HS-27A (cell line): ENCODE measurements at regions not wholly inside any gene's neighbourhood (a gene's known extent, or its start where the extent isn't known, plus 50 kb on each side); places are given as distances from the start of the nearest gene placed in this dataset.

Experiments
- DNase-seq: peaks from one replicate; pipeline ENCODE4 v3.0.0-alpha.2; 2012; ENCODE audit warnings: low read depth, missing footprints

DNA sequence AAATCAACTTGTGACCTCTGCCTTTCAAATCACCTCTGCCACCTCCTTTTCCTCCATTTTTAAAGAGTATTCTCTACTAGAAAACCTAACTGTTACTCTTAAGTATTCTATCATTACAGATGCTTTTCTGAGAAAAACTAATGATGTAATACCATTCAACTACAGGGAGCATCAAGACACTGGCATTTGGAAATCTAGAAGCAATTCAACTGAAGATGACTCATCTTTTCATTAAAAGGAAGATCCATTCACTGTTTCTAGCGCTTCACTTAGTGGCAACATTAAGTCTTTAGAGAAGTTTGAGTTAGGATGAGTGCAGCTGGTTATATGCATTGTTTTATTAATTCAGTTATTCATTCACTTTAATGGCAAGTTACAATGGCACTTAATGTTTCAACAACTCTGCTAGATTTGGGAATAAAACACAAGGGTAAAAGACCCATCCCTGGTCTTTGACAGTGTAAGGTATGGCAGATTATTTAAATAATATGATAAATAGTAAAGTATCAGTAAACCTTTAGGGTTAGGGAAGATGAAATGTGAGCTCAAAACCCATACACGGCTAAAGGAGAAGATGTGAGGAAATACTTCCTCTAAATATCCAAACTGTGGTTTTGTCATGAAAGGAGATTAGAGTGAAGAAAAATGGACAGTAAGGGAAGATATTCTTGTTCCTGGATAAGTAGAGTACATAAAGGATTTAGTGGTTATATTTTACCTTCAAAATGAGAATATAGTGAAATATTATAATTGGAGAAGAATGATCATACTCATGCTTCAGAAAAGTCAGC lies 61.7 kb downstream of the KCNJ2 start:
- no peak for DNase-seq

DNA sequence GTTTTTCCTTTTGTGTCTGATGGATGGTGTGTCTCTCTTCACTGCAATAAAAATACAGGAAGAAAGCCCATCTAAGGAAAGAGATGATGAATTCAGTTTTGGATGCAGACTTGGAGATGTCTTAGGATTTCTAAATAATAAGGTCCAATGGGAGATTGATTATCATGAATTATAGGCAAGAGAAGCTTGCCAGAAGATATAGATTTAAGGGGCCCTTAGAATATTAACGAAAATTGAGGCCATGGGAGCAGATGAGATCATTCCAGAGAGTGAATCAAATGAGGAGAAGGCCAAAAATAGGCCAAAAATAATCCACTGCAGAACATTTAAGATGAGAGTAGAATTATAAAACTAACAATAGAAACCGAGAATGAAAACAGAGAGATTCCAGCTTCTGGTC lies 63.1 kb downstream of the KCNJ2 start:
- DNase-seq = no peak

DNA sequence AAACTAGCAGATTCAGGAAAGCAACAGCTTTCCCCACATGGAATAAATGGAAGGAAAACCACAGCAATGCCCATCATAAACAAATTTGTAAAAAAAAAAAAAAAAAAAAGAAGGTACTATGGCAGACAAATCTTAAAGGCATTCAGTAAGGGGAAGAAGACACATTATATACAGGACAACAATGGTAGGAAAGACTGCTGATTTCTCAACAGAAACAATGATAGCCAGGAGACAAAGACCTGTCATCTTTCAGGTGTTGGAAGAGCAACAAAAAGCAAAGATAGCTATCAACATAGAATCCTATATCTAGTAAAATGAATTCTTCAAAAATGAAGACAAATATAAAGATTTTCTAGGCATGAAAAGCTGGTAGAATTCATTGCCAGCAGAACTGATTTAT lies 65.9 kb downstream of the KCNJ2 start:
- DNase-seq = no peak

DNA sequence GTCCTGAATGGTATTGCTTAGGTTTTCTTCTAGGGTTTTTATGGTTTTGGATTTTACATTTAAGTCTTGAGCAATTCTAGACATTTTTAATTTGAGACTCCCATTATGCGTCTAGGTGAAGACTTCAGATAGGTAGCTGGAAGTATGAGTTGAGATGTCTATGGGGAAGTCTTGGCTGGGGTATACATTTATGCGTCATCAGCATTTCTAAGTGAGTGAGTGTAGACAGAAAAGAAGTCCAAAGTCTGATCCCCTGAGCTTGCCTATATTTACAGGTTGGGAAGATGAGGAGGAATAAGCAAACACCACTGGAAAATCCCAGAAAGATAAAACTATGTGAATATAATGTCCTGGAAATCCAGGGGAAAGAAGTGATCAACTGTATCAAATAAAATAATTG lies 68.9 kb downstream of the KCNJ2 start:
- DNase-seq = no peak

GRCh38 chr17:70238646-70239045 lies 69.3 kb downstream of the KCNJ2 start:
- DNase-seq = no peak

DNA sequence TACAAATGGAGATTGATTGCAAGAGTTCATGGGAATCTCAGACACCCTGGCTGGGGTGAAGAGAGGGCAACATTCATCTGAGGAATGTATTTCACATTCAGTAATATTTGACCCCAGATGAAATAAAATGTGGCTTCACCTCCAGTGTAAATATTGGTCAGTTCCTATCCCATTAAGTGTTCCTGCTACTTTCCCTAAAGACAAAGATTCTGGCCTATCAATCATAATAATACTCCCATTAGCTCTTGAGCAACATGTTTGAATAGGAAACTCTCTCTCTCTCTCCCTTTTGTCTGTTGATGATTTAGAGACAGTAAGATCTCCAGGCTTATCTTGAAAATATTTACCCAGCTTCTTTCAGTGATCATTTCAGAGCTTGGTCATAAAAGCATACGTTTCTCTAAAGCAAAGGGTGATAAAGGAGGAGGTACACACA lies 70.1 kb downstream of the KCNJ2 start:
- no peak for DNase-seq

DNA sequence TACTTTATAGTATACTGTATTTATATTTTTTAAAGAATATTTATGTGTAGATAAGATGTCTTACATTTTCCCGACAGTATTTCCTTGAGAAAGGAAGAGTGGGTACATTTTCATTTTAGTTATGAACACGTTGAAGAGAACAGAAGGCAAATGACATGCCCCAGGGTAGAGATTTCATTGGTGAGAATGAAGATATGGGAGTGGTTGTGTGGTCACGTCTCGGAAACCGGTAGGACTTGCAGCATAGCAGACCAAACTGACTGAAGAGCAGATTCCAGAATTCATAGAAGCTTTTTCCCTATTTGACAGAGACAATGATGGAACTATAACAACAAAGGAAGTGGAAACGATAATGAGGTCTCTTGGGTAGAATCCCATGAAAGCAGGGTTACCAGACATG lies 71.7 kb downstream of the KCNJ2 start:
- no peak for DNase-seq

DNA sequence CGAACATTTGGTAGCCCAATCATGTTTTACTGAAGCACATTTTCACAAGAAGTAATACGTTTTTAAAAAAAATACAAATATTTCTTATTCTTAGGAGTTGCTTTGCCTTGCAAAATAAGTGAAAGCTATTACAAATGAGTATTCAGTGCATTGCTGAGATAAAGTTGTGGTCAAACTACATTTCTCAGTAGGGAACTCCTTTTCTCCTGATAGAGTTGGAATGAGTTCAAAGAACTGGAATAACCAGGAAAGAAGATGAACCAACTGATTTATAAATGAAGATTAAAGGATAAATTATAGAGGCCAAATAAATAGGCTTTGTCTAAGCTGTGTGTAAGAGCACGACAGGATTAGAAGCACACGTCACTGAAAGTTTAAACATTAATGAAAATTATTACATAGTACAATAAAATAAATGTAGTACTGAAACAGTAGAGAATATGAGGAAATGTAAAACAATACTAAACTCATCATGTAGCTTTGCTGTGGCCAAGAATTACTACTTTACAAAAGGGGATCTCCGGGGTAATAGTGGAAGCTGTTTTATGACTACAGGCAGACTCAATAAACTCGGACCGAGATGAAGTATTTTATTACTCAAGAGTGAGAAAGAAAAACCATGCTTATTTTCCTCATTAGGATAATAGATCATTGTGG lies 73.6 kb downstream of the KCNJ2 start:
- no peak for DNase-seq

DNA sequence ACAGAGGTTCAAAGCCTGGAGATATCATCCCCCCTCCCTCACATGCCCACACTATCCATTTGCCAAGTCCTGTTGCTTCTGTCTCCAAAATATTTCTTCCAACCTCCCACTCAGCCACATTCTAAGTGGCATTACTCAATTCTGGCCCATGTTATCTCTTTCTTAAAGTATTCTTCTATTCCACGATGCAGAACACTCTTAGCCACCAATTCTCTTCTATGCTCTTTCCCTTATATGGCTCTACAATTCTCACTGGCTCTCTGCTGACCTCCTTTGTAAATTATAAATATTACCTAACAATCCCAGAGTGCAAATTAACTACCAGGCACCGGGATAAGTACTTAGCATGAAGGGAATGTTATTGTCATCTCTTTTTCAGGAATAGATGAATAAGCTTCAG lies 82.4 kb downstream of the KCNJ2 start:
- DNase-seq = no peak

GRCh38 chr17:70254735-70255460 lies 85.6 kb downstream of the KCNJ2 start:
- DNase-seq = no peak

GRCh38 chr17:70256751-70257150 lies 87.4 kb downstream of the KCNJ2 start:
- DNase-seq = no peak

DNA sequence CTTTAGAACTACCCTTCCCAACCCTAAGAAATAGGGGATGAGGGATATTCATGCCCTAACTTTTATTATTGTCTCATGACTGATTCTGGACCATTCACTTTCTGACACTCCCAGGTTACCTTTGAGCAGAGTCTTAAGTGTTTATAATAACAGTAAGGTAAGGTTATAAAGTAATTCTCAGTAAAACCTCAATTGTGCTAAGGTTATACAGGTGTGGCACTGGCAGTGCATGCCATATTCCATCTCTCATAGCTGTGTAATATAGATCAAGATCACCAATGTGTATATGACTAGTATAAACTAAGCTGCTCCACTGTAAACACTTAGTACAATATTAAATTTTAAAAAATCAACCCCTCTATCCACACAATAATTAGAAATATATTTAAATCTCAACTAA lies 89.1 kb downstream of the KCNJ2 start:
- DNase-seq = no peak

DNA sequence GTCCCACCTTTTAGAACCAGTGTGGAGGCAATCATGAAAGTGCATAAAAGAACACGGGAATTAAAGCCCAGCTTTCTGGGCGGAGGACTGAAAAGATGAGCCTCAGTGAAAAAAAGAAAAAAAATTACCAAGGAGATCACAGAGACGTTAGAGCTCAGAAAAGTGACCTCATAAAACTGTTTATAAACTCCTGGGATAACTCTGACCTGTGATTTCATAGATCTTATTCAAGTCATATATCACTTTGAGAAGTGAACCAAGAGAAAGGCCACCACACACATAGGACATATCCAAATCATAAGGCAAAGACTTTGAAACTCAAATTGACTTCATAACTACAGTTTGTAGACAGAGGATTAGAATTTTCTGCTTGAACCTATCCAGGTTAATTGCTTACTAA lies 90.1 kb downstream of the KCNJ2 start:
- DNase-seq = no peak

DNA sequence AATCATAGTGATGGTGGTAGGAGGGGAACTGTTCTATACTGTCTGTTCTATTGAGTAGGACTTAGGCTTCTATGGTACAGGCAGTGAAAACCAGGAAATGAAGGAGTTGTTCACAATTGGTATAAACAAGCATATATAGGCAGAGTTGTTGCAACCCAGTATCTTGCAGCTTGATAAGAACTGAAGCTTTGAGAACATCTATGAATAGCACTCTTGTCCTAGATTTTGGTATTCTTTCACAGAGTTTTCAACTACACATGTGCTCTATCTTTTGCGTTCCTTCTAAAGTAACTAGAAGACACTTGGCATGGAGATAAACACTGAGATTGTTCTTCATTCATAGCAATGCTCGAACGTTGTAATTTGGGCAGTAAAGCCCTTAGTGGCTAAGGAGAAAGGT lies 91.8 kb downstream of the KCNJ2 start:
- DNase-seq = no peak

DNA sequence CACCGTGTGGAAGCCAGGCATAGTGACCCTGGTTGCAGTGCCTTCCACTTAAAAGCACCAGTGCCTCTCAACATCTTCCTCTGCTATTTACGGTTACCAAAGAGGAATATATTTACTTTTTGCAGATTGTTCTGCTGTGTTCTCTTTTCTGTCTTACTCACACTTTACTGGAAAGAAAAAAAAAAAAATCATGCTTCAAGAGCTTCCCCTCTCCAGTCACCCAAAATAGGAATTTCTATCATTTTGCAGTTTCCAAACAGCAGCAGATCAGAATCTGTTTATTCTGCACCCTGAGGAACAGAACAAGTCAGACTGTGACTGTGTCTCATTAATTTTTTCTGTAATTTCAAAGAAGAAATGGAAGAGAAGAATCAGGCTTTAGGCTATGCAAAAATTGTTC lies 96.1 kb downstream of the KCNJ2 start:
- no peak for DNase-seq

DNA sequence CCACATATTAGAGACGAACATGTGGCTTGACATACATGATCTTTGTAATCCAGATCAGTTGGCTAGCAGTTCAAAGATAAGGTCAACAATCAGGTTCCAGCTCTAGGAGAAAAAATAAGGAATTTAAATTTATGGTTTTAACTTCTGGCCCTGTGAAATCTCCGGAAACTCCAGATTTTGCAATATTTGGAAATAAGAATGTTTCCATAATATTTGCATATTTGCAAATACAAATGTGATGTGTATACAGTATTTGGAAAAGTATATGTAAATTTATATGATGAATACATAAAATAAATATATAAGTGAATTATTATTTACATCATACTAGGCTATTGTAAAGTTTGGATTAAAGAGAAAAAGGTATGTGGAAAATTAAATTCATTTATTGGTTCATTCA lies 97.1 kb downstream of the KCNJ2 start:
- no peak for DNase-seq

GRCh38 chr17:70268383-70268782 lies 99.1 kb downstream of the KCNJ2 start:
- no peak for DNase-seq

DNA sequence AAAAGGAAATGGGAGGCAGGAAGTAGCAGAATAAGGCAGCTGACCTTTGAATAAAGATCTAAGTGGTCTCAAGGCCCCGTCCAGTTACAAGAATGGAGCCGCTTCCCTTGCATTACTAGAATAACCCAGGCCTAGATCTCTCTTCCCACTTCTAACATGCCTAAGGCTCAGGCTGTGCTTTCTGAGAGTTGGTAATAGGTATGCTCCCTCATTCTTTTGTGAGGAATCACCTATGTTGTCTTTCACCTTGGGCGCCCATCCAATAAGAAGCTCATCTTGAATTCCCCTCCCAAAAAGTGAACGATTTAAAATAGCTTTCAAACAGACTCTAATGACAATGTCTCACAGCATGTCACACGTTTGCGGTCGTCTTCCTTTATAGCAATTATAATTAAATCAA lies 101.2 kb downstream of the KCNJ2 start:
- no peak for DNase-seq

DNA sequence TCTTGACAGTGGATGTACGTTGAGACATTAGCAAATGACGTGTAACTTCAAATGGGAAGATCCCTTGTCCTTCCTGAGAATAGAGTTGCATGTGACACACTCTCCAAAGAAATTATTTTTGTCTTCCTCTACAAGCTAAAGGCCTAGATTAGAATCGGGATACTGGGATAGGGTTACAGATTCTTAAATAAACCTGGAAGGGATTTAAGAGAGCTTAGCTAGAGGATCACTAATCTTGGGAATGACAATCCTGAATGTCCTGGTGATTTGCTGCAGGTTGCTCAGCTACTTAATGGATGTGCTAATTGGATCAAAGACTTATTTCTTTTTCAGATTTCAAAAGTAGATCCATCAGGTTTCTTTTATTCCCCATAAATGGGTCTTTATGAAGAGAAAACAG lies 101.9 kb downstream of the KCNJ2 start:
- no peak for DNase-seq

GRCh38 chr17:70271672-70272071 lies 102.3 kb downstream of the KCNJ2 start:
- DNase-seq = no peak

DNA sequence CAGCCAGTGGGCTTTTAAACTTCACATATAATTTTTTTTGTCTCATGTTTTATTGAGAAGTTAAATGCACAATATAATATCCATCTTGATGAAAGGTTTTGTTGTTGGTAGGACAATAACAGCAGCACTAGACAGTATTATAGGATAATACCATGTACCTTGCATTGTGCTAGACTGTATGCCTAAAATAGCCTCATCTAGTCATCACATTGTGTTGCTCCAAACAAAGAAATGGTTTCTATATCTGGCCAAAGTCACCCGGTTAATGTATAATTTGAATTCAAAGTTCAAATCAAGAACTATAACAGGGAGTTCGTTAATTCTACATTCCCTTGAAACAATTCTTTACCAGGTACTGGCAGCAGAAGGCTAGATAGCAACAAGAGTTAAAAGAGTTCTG lies 104.9 kb downstream of the KCNJ2 start:
- DNase-seq = no peak

DNA sequence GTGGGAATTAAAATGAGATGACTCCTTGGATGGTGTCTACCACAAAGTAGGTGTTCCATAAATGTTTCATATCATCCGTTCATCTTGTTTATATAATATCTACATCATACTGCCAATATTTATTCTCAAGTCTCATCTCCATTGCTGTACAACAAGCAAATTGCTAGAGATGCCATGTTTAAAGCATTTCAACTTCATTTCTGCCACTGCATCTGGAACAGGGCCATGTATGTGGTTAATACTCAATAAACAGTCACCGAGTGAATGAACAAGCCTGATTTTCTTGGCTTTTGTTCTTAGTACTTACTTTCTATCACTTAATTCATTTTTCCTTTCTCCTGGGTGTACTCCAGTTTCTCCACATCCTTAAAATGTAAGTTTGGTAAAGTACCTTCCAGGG lies 107.6 kb downstream of the KCNJ2 start:
- no peak for DNase-seq

DNA sequence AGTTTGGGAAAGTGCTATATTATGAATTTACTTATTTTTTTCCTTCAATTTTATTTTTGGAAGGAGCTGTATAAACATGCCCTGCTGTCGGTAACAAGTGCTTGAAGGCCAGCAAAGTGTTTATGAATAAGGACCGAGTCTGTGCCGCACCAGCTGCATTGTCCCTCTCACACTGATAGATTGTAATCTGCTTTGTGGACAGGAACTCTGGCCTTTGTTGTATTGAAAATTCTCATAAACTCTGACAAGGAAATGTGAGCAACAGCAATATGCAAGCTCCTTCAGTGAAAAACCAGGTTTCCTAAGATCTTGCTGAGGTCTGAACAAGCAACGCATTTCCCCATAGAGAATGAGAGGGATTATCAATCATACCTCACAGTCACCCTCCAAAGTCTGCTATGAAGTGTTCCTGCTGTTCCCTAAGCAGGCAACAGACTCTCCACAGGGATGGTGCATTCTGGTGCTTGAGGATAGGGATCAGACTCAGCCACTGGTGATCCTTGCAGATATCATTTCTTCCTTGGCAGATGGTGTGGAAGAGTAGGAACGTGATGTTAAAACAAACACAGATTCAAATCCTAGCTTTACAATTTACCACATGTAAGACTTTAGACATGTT lies 109.6 kb downstream of the KCNJ2 start:
- no peak for DNase-seq
